H1 (cell line): ENCODE measurements at regions not wholly inside any gene's neighbourhood (a gene's known extent, or its start where the extent isn't known, plus 50 kb on each side); places are given as distances from the start of the nearest gene placed in this dataset.

Source experiments
- CTCF ChIA-PET: fragments of 300-600 bp; sonication (Branson Sonifier 250); formaldehyde crosslinking; loops from one replicate; lab custom pipeline; 2021; ENCODE audit not compliant: partially characterized antibody; lab: Charles Lee
- POLR2A ChIA-PET: fragments of 300-600 bp; sonication (Branson Sonifier 250); formaldehyde crosslinking; loops from one replicate; lab custom pipeline; 2021; ENCODE audit warnings: inconsistent platforms; ENCODE audit not compliant: partially characterized antibody; lab: Charles Lee
- DNase-seq, 2 experiments: peaks; one replicate each; pipeline versions ENCODE4 v3.0.0 to v3.0.0-alpha.2; 2010 to 2022; ENCODE audit warnings: low spot score in 2 of 2, low read depth in 1 of 2, mixed read lengths in 1 of 2
- FAIRE-seq: peaks from 2 replicates; lab custom pipeline; 2011; peaks lifted over from hg19 to GRCh38; lab: Jason Lieb, UNC
- H2AFZ ChIP-seq: 2 replicates; pipeline ENCODE4 v1.8.1; 2012; ENCODE audit warnings: low read length, inconsistent platforms
- H2AK5ac ChIP-seq: 2 replicates; pipeline ENCODE4 v1.6.1; 2013; ENCODE audit warnings: low read depth, low read length
- H2BK120ac ChIP-seq: replicated peaks from 2 replicates; pipeline ENCODE3; 2013; ENCODE audit warnings: low read depth, low read length, inconsistent platforms
- H2BK12ac ChIP-seq: 2 replicates; pipeline ENCODE4 v1.6.1; 2013; ENCODE audit warnings: low read depth, low read length
- H2BK15ac ChIP-seq: 2 replicates; pipeline ENCODE4 v1.6.1; 2013; ENCODE audit warnings: low read length
- H2BK20ac ChIP-seq: 2 replicates; pipeline ENCODE4 v1.6.1; 2013; ENCODE audit warnings: low read length
- H2BK5ac ChIP-seq: 2 replicates; pipeline ENCODE4 v1.6.1; 2013; ENCODE audit warnings: low read depth, low read length
- H3K14ac ChIP-seq: 2 replicates; pipeline ENCODE4 v1.6.1; 2013; ENCODE audit warnings: inconsistent platforms; ENCODE audit not compliant: insufficient read length
- H3K18ac ChIP-seq: 2 replicates; pipeline ENCODE4 v1.6.1; 2013; ENCODE audit warnings: low read length; ENCODE audit errors: extremely low read depth
- H3K23ac ChIP-seq: 2 replicates; pipeline ENCODE4 v1.6.1; 2013; ENCODE audit warnings: inconsistent platforms; ENCODE audit not compliant: insufficient read length
- H3K23me2 ChIP-seq: 2 replicates; pipeline ENCODE4 v1.6.1; 2013; ENCODE audit warnings: low read depth, low read length
- H3K27ac ChIP-seq: 2 replicates; pipeline ENCODE4 v1.6.1; 2011; ENCODE audit warnings: low read depth, low read length, inconsistent platforms
- H3K27me3 ChIP-seq, 4 experiments: replicated peaks in 1 of 4; 1 replicate in 1 of 4; 2 replicates in 3 of 4; pipeline versions ENCODE4 v1.6.1 to v1.8.1; 2011 to 2013; ENCODE audit warnings: low read length in 3 of 4, mild to moderate bottlenecking in 3 of 4, inconsistent platforms in 2 of 4, mixed read lengths in 2 of 4, moderate library complexity in 1 of 4; ENCODE audit not compliant: control insufficient read depth in 3 of 4, insufficient read depth in 3 of 4; ENCODE audit errors: extremely low read depth in 1 of 4
- H3K36me3 ChIP-seq, 4 experiments: 2 replicates each; pipeline versions ENCODE4 v1.6.1 to v1.8.1; 2011 to 2013; ENCODE audit warnings: mild to moderate bottlenecking in 4 of 4, low read length in 3 of 4, moderate library complexity in 2 of 4, control low read depth in 1 of 4, inconsistent platforms in 1 of 4; ENCODE audit not compliant: insufficient read depth in 4 of 4, control insufficient read depth in 2 of 4
- H3K4ac ChIP-seq: replicated peaks from 2 replicates; pipeline ENCODE3; 2013; ENCODE audit warnings: low read length, low read depth, mixed read lengths, inconsistent platforms; ENCODE audit not compliant: insufficient read length
- H3K4me1 ChIP-seq, 4 experiments: replicated peaks in 1 of 4; 1 replicate in 1 of 4; 2 replicates in 3 of 4; pipeline versions ENCODE4 v1.6.1 to v1.8.1; 2011 to 2013; ENCODE audit warnings: low read length in 3 of 4, inconsistent platforms in 2 of 4, mixed read lengths in 1 of 4; ENCODE audit not compliant: insufficient read depth in 4 of 4, control insufficient read depth in 3 of 4
- H3K4me2 ChIP-seq, 2 experiments: 2 replicates each; pipeline versions ENCODE4 v1.6.1 to v1.8.1; 2011 to 2013; ENCODE audit warnings: low read depth in 2 of 2, low read length in 2 of 2, control low read depth in 1 of 2, inconsistent platforms in 1 of 2, mild to moderate bottlenecking in 1 of 2; ENCODE audit not compliant: insufficient read depth in 1 of 2
- H3K4me3 ChIP-seq, 4 experiments: fragments of 200-600, 300-600 bp in 1 of 4; sonication (generic), shearing (Covaris generic), sonication (Bioruptor Twin) in 1 of 4; 2 replicates each; pipeline versions ENCODE4 v1.5.1 to v1.8.1; 2011 to 2016; ENCODE audit warnings: low read length in 4 of 4, low read depth in 3 of 4, control low read depth in 2 of 4, inconsistent platforms in 2 of 4, mild to moderate bottlenecking in 2 of 4, mixed read lengths in 1 of 4, moderate library complexity in 1 of 4; ENCODE audit not compliant: insufficient read depth in 2 of 4; ENCODE audit errors: extremely low read depth in 1 of 4
- H3K56ac ChIP-seq: replicated peaks from 2 replicates; pipeline ENCODE3; 2013; ENCODE audit warnings: low read depth, mild to moderate bottlenecking, mixed read lengths, low read length, inconsistent platforms; ENCODE audit not compliant: insufficient read length
- H3K79me1 ChIP-seq: 2 replicates; pipeline ENCODE4 v1.6.1; 2013; ENCODE audit warnings: low read depth, low read length, control low read depth
- H3K79me2 ChIP-seq, 2 experiments: 2 replicates each; pipeline versions ENCODE4 v1.6.1 to v1.8.1; 2012 to 2013; ENCODE audit warnings: low read length in 2 of 2, mild to moderate bottlenecking in 2 of 2, inconsistent platforms in 1 of 2; ENCODE audit not compliant: insufficient read depth in 2 of 2, control insufficient read depth in 1 of 2
- H3K9ac ChIP-seq, 4 experiments: replicated peaks in 1 of 4; 1 replicate in 1 of 4; 2 replicates in 3 of 4; pipeline versions ENCODE4 v1.6.1 to v1.8.1; 2011 to 2013; ENCODE audit warnings: low read depth in 3 of 4, low read length in 3 of 4, control low read depth in 2 of 4, mild to moderate bottlenecking in 2 of 4, moderate library complexity in 2 of 4, inconsistent platforms in 1 of 4; ENCODE audit errors: extremely low read depth in 1 of 4
- H3K9me3 ChIP-seq, 2 experiments: 2 replicates each; pipeline versions ENCODE4 v1.6.1 to v1.8.1; 2012 to 2013; ENCODE audit warnings: mild to moderate bottlenecking in 2 of 2, moderate library complexity in 2 of 2, control low read depth in 1 of 2, inconsistent platforms in 1 of 2, low read depth in 1 of 2, low read length in 1 of 2, mixed read lengths in 1 of 2; ENCODE audit not compliant: insufficient read depth in 2 of 2
- H4K20me1 ChIP-seq, 2 experiments: replicated peaks in 1 of 2; 2 replicates each; pipeline versions ENCODE3 to v1.8.1; 2011 to 2013; ENCODE audit warnings: inconsistent platforms in 2 of 2, low read length in 2 of 2, mild to moderate bottlenecking in 1 of 2; ENCODE audit not compliant: insufficient read depth in 2 of 2, control insufficient read depth in 1 of 2
- H4K5ac ChIP-seq: 2 replicates; pipeline ENCODE4 v1.6.1; 2013; ENCODE audit warnings: low read length, low read depth, mixed read lengths, inconsistent platforms; ENCODE audit not compliant: insufficient read length
- H4K8ac ChIP-seq: 2 replicates; pipeline ENCODE4 v1.8.0; 2013; ENCODE audit warnings: mild to moderate bottlenecking, moderate library complexity, low read length, inconsistent platforms; ENCODE audit not compliant: insufficient read depth; ENCODE audit errors: extremely low read depth
- H4K91ac ChIP-seq: replicated peaks from 2 replicates; pipeline ENCODE3; 2013; ENCODE audit warnings: low read length, mixed read lengths, inconsistent platforms; ENCODE audit not compliant: insufficient read length
- BRCA1 ChIP-seq: IDR thresholded peaks from 2 replicates; pipeline ENCODE4 v1.6.1; 2012; ENCODE audit warnings: low read depth, low read length, improper control_type of control experiment
- CTBP2 ChIP-seq: IDR thresholded peaks from 2 replicates; pipeline ENCODE4 v1.7.0; 2011; ENCODE audit warnings: borderline replicate concordance, mild to moderate bottlenecking, moderate library complexity, mixed read lengths, low read length; ENCODE audit not compliant: insufficient read depth, insufficient read length
- GABPA ChIP-seq: IDR thresholded peaks from 2 replicates; pipeline ENCODE4 v1.6.1; 2011; ENCODE audit warnings: mild to moderate bottlenecking, low read length, moderate library complexity, borderline replicate concordance; ENCODE audit not compliant: insufficient read depth
- JUN ChIP-seq: IDR thresholded peaks from 2 replicates; pipeline ENCODE4 v1.6.1; 2011; ENCODE audit warnings: low read depth, mild to moderate bottlenecking, improper control_type of control experiment, low read length
- JUND ChIP-seq: IDR thresholded peaks from 2 replicates; pipeline ENCODE4 v1.6.1; 2011; ENCODE audit warnings: mild to moderate bottlenecking, improper control_type of control experiment, low read length
- KDM4A ChIP-seq: IDR thresholded peaks from one replicate; pipeline ENCODE4 v1.7.1; 2012; ENCODE audit warnings: low read depth, mild to moderate bottlenecking, moderate library complexity, low read length, inconsistent platforms; ENCODE audit not compliant: severe bottlenecking
- NANOG ChIP-seq: IDR thresholded peaks from 2 replicates; pipeline ENCODE4 v1.6.1; 2011; ENCODE audit warnings: low read length, low read depth, mild to moderate bottlenecking, inconsistent platforms; ENCODE audit not compliant: insufficient read depth, poor library complexity, severe bottlenecking
- NRF1 ChIP-seq: IDR thresholded peaks from 2 replicates; pipeline ENCODE4 v1.6.1; 2011; ENCODE audit warnings: mild to moderate bottlenecking, low read depth, low read length, improper control_type of control experiment
- PHF8 ChIP-seq: fragments of 200-600 bp; sonication (generic); conservative IDR thresholded peaks from 2 replicates; pipeline ENCODE4 v1.7.1; 2012; ENCODE audit warnings: low read depth, mild to moderate bottlenecking, inconsistent platforms, low read length, moderate library complexity
- POLR2AphosphoS5 ChIP-seq: IDR thresholded peaks from 2 replicates; pipeline ENCODE4 v1.6.1; 2011; ENCODE audit warnings: low read depth, low read length
- RFX5 ChIP-seq: IDR thresholded peaks from 2 replicates; pipeline ENCODE4 v1.6.1; 2011; ENCODE audit warnings: low read depth, low read length, improper control_type of control experiment, borderline replicate concordance
- SAP30 ChIP-seq: fragments of 300-600 bp; sonication (generic); IDR thresholded peaks from 2 replicates; pipeline ENCODE4 v1.7.1; 2012; ENCODE audit warnings: low read length, moderate library complexity, mild to moderate bottlenecking, inconsistent platforms; ENCODE audit not compliant: insufficient read depth, insufficient replicate concordance
- SRF ChIP-seq: IDR thresholded peaks from 2 replicates; pipeline ENCODE4 v1.6.1; 2011; ENCODE audit warnings: mild to moderate bottlenecking, low read depth, low read length, moderate library complexity
- TBP ChIP-seq: IDR thresholded peaks from 2 replicates; pipeline ENCODE4 v1.6.1; 2011; ENCODE audit warnings: low read depth, low read length, improper control_type of control experiment
- ZNF274 ChIP-seq: IDR thresholded peaks from 2 replicates; pipeline ENCODE4 v1.7.0; 2012; ENCODE audit warnings: low read length, borderline replicate concordance; ENCODE audit errors: extremely low read depth
- WGBS, 2 experiments: shearing (Covaris generic) in 1 of 2; methylation state at CpG; one replicate each; pipeline versions ENCODE4 v1.1.6 to v1.1.7; 2013 to 2015; ENCODE audit warnings: low lambda C conversion rate in 2 of 2, mixed read lengths in 2 of 2, inconsistent platforms in 1 of 2, low coverage in 1 of 2, missing lambda C conversion rate in 1 of 2; ENCODE audit not compliant: insufficient replicate concordance in 2 of 2, insufficient coverage in 1 of 2, insufficient read length in 1 of 2; ENCODE audit errors: extremely low coverage in 1 of 2, missing lambda C conversion rate in 1 of 2; 5-methylcytosine and 5-hydroxymethylcytosine counted together

- Histone ChIP-seq H3K4me1 (no peaks in the 10 kb centered on the region), H2AK5ac (no peak overlapping the region), H2AFZ (no peak overlapping the region), H2BK20ac (no peak overlapping the region), H2BK5ac (no peak overlapping the region), H3K36me3 (no peaks in the 10 kb centered on the region), H3K18ac (no peak overlapping the region), H3K79me2 (no peaks in the 10 kb centered on the region), H3K4ac (no peak overlapping the region), H4K8ac (no peak overlapping the region), H3K79me1 (no peaks in the 10 kb centered on the region), H3K23me2 (no peaks in the 10 kb centered on the region), H4K91ac (no peak overlapping the region), H3K4me3 (no peak overlapping the region), H2BK15ac (no peak overlapping the region), H3K14ac (no peak overlapping the region), H3K9ac (no peak overlapping the region), H3K4me2 (no peak overlapping the region), H2BK120ac (no peak overlapping the region), H3K23ac (no peak overlapping the region), H3K56ac (no peak overlapping the region), H2BK12ac (no peak overlapping the region), H4K20me1 (no peaks in the 10 kb centered on the region), H3K9me3 (no peaks in the 10 kb centered on the region), H4K5ac (no peak overlapping the region), H3K27ac (no peak overlapping the region), H3K27me3 (no peaks in the 10 kb centered on the region)
- ChIA-PET CTCF (no interaction called here), POLR2A (no interaction called here)
- TF ChIP-seq CTBP2: no peak
- TF ChIP-seq KDM4A: no peak
- TF ChIP-seq JUND: no peak
- TF ChIP-seq ZNF274: no peak
- no peak for TF ChIP-seq JUN
- TF ChIP-seq POLR2AphosphoS5: no peak
- TF ChIP-seq GABPA: no peak
- TF ChIP-seq RFX5: no peak
- TF ChIP-seq SAP30: no peak
- TF ChIP-seq NANOG: no peak
- no peak for TF ChIP-seq TBP
- no peak for TF ChIP-seq BRCA1
- no peak for TF ChIP-seq SRF
- no peak for TF ChIP-seq NRF1
- TF ChIP-seq PHF8: no peak
- 92% methylated on average over 2 of the region's 2 CpGs; no CpG with 5 or more reads in 1 of the 2 experiments for WGBS, 2 experiments
- no peak for DNase-seq
- FAIRE-seq: no peak
These were observed 604.3 kb upstream of the API5 start for GRCh38 chr11:42707541-42707940.
